Esophagus (tissue), 2 donors: ENCODE measurements at regions not wholly inside any gene's neighbourhood (a gene's known extent, or its start where the extent isn't known, plus 50 kb on each side); places are given as distances from the start of the nearest gene placed in this dataset.

Experiments used
- H3K27ac ChIP-seq, 2 donors: one replicate each; pipeline ENCODE4 v1.5.1; 2013; ENCODE audit warnings: low read depth in 2 of 2, mild to moderate bottlenecking in 2 of 2, inconsistent platforms in 1 of 2, low read length in 1 of 2, moderate library complexity in 1 of 2
- H3K27me3 ChIP-seq, 2 donors: one replicate each; pipeline ENCODE4 v1.6.1; 2013; ENCODE audit warnings: low read length in 2 of 2, control low read depth in 1 of 2, mild to moderate bottlenecking in 1 of 2; ENCODE audit not compliant: insufficient read depth in 2 of 2, control insufficient read depth in 1 of 2
- H3K36me3 ChIP-seq, 2 donors: one replicate each; pipeline ENCODE4 v1.6.1; 2013; ENCODE audit warnings: low read length in 1 of 2; ENCODE audit not compliant: control insufficient read depth in 2 of 2, insufficient read depth in 2 of 2
- H3K4me1 ChIP-seq, 2 donors: one replicate each; pipeline ENCODE4 v1.6.1; 2013; ENCODE audit warnings: low read length in 1 of 2; ENCODE audit not compliant: control insufficient read depth in 2 of 2, insufficient read depth in 2 of 2
- H3K4me3 ChIP-seq, 2 donors: one replicate each; pipeline ENCODE4 v1.5.1; 2013; ENCODE audit warnings: low read length in 2 of 2, mild to moderate bottlenecking in 2 of 2, low read depth in 1 of 2, moderate library complexity in 1 of 2
- H3K9me3 ChIP-seq, 2 donors: one replicate each; pipeline ENCODE4 v1.6.1; 2013; ENCODE audit warnings: mild to moderate bottlenecking in 2 of 2, low read depth in 1 of 2, low read length in 1 of 2, moderate library complexity in 1 of 2; ENCODE audit not compliant: control insufficient read depth in 2 of 2, insufficient read depth in 1 of 2
- WGBS, 2 donors: extraction: QIAGEN DNeasy Blood & Tissue Kit; methylation state at CpG; one replicate each; pipeline ENCODE4 v1.1.7; 2013; 5-methylcytosine and 5-hydroxymethylcytosine counted together
- donor health status: healthy with polysubstance abuse.
- donor health status: Bipolar disorder and iron deficiency.

DNA sequence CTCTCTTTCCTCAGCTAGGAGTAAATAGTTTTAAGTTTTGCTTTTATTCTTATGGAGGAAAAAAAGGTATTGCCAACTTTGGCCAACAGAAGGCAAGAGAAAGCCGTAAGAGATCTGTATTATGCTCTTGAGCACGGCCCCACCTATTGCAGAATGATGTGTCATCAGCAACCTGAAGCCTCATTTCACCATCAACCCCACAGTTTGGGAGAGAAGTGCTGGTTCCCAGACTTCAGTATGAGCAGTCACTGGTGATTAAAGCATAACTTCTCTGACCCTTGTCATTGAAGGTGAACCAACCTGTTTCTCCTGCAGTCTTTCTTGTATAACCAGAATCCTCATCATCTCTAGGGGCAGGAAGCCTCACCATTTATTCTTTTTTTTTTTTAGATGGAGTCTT lies 100.2 kb downstream of the SIPA1L2 start:
- no peak overlapping the region for H3K4me3 ChIP-seq
- no peaks in the 10 kb centered on the region for H3K9me3 ChIP-seq
- WGBS, 2 donors: 49 to 76% methylated on average over 2 of the region's 2 CpGs
- peaks cover 8 to 11% of the 10 kb centered on the region in 2 donors for H3K4me1 ChIP-seq
- peak overlapping the region; percentile 74 to 77 for H3K27ac ChIP-seq
- H3K27me3 ChIP-seq: no peaks in the 10 kb centered on the region
- no peaks in the 10 kb centered on the region for H3K36me3 ChIP-seq

DNA sequence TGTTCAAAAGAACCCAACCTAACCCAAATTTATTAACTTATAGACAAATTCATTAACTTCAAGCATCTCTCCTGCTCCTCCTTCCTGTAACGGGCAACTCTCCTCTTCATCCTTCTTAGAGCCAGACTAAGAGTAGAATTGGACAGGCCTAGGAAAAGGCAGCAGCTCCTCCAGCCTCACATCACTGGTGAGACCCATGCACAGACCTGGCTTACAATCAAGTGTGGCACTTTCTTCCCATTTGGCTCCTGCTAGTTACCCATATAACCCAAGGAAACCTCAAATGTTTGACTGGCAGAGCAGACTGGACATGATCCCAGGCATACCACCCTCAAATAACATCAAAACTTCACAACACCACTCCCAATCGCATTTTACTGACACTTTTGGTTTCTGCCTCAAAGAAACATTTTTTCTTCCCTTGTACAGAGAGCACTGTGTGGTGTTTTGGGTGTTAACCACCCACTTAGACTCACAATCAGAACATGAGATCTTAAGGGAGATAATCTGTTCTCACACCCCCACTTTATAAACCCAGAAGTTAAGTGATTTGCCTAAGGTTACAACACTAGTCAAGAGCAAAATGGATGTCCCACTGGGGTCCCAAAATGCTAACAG lies 101.4 kb downstream of the SIPA1L2 start:
- no peak overlapping the region for H3K4me3 ChIP-seq
- 84% methylated on average over 2 of the region's 2 CpGs for WGBS, 2 donors
- H3K4me1 ChIP-seq: peaks cover 8 to 11% of the 10 kb centered on the region in 2 donors
- no peaks in the 10 kb centered on the region for H3K27me3 ChIP-seq
- H3K36me3 ChIP-seq: no peaks in the 10 kb centered on the region
- H3K27ac ChIP-seq: peak overlapping the region; percentile 72 to 77
- H3K9me3 ChIP-seq: no peaks in the 10 kb centered on the region

- H3K9me3 ChIP-seq: no peaks in the 10 kb centered on the region
- no peaks in the 10 kb centered on the region for H3K27me3 ChIP-seq
- H3K4me3 ChIP-seq: no peak overlapping the region
- H3K27ac ChIP-seq: peak overlapping the region in 1 of 2 donors; percentile 67
- peaks cover 8% of the 10 kb centered on the region in 2 donors for H3K4me1 ChIP-seq
- no peaks in the 10 kb centered on the region for H3K36me3 ChIP-seq
- WGBS, 2 donors: 40 to 60% methylated on average over 2 of the region's 2 CpGs
Measured at GRCh38 chr1:232524056-232524455, 105.9 kb downstream of the SIPA1L2 start.

- WGBS, 2 donors: 91 to 97% methylated on average over 1 of the region's 1 CpG
- H3K27me3 ChIP-seq: no peaks in the 10 kb centered on the region
- H3K9me3 ChIP-seq: no peaks in the 10 kb centered on the region
- H3K36me3 ChIP-seq: no peaks in the 10 kb centered on the region
- H3K4me3 ChIP-seq: no peak overlapping the region
- H3K4me1 ChIP-seq: peaks cover 6 to 8% of the 10 kb centered on the region in 2 donors
- no peak overlapping the region for H3K27ac ChIP-seq
Measured at GRCh38 chr1:232522189-232522588, 107.7 kb downstream of the SIPA1L2 start.

GRCh38 chr1:232521660-232522059 lies 108.3 kb downstream of the SIPA1L2 start:
- no peaks in the 10 kb centered on the region for H3K36me3 ChIP-seq
- peaks cover 6 to 8% of the 10 kb centered on the region in 2 donors for H3K4me1 ChIP-seq
- H3K4me3 ChIP-seq: no peak overlapping the region
- H3K27me3 ChIP-seq: no peaks in the 10 kb centered on the region
- no peak overlapping the region for H3K27ac ChIP-seq
- H3K9me3 ChIP-seq: no peaks in the 10 kb centered on the region
- WGBS, 2 donors: 81 to 89% methylated on average over 1 of the region's 1 CpG

GRCh38 chr1:232519186-232519585 lies 110.7 kb downstream of the SIPA1L2 start:
- Histone ChIP-seq H3K27me3 (no peaks in the 10 kb centered on the region), H3K27ac (no peak overlapping the region), H3K36me3 (peaks cover 0 to 5% of the 10 kb centered on the region in 2 donors), H3K4me1 (peaks cover 0 to 2% of the 10 kb centered on the region in 2 donors), H3K4me3 (no peak overlapping the region), H3K9me3 (no peaks in the 10 kb centered on the region)
- WGBS, 2 donors: 90 to 91% methylated on average over 11 of the region's 11 CpGs

- peaks cover 0 to 5% of the 10 kb centered on the region in 2 donors for H3K36me3 ChIP-seq
- no peaks in the 10 kb centered on the region for H3K9me3 ChIP-seq
- H3K4me1 ChIP-seq: peaks cover 0 to 2% of the 10 kb centered on the region in 2 donors
- 86 to 87% methylated on average over 5 of the region's 5 CpGs for WGBS, 2 donors
- no peak overlapping the region for H3K27ac ChIP-seq
- H3K27me3 ChIP-seq: no peaks in the 10 kb centered on the region
- no peak overlapping the region for H3K4me3 ChIP-seq
Measured at GRCh38 chr1:232518349-232518748, 111.6 kb downstream of the SIPA1L2 start.

DNA sequence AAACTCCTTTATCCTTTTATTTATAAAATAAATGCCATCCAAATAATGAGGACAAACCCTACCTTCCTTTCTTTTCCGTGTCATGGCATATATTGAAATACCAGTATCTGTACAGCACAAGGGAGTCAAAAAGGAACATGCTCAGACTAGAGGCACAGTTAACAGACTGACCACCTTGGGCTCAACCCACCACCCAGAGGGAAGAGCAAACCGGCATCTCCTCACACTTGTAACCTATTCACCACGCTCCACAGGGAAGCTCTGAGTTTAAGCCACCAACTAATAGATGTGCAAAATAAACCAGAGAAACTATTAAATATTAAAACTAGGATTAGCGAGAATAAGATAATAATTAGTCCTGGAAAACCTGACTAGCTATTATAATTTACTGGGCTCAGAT lies 112.7 kb downstream of the SIPA1L2 start:
- Histone ChIP-seq H3K27ac (no peak overlapping the region), H3K27me3 (no peaks in the 10 kb centered on the region), H3K9me3 (no peaks in the 10 kb centered on the region), H3K36me3 (peaks cover 0 to 5% of the 10 kb centered on the region in 2 donors), H3K4me1 (peaks cover 0 to 2% of the 10 kb centered on the region in 2 donors), H3K4me3 (no peak overlapping the region)
- 94 to 95% methylated on average over 4 of the region's 4 CpGs for WGBS, 2 donors

DNA sequence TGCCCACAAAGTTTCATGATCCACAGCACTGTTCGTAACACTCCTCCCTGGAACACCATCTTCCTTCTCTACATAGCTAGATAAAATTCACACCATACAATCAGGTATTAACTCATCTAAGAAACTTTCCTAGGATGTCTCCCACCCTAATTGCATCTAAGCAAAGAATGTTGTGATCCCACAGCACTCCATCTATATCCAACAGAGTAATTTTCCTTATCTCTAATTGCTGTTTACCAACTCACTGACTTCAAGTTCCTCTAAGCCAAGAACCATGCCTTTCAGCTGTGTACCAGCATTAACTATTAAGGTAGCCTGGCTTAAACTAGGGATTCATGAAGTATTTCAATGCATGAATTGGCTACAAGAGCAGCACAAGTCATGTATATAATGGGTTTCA lies 114.2 kb downstream of the SIPA1L2 start:
- no peaks in the 10 kb centered on the region for H3K9me3 ChIP-seq
- H3K27ac ChIP-seq: no peak overlapping the region
- H3K4me3 ChIP-seq: no peak overlapping the region
- peaks cover 0 to 5% of the 10 kb centered on the region in 2 donors for H3K36me3 ChIP-seq
- no peaks in the 10 kb centered on the region for H3K4me1 ChIP-seq
- no peaks in the 10 kb centered on the region for H3K27me3 ChIP-seq
- 97 to 98% methylated on average over 1 of the region's 1 CpG for WGBS, 2 donors

GRCh38 chr1:232512712-232513111 lies 117.2 kb downstream of the SIPA1L2 start:
- WGBS, 2 donors: 93 to 95% methylated on average over 5 of the region's 5 CpGs
- Histone ChIP-seq H3K4me1 (peaks cover 0 to 9% of the 10 kb centered on the region in 2 donors), H3K27me3 (no peaks in the 10 kb centered on the region), H3K27ac (no peak overlapping the region), H3K4me3 (no peak overlapping the region), H3K9me3 (no peaks in the 10 kb centered on the region), H3K36me3 (peaks cover 0 to 5% of the 10 kb centered on the region in 2 donors)
